Lung (tissue), 11 donors: ENCODE measurements at regions not wholly inside any gene's neighbourhood (a gene's known extent, or its start where the extent isn't known, plus 50 kb on each side); places are given as distances from the start of the nearest gene placed in this dataset.

ENCODE experiments used
- ATAC-seq: fragments of 200-7000 bp; cut with Tn5 transposase; one replicate; pipeline ENCODE4 v1.9.1; 2020; ENCODE audit warnings: moderate number of reproducible peaks; ENCODE audit not compliant: insufficient read depth, low FRiP score
- DNase-seq, 3 donors: peaks; one replicate each; pipeline ENCODE4 v3.0.0-alpha.2; 2013 to 2017
- H3K27ac ChIP-seq, 2 donors: one replicate each; pipeline ENCODE4 v1.5.1; 2013; ENCODE audit warnings: mild to moderate bottlenecking in 2 of 2, moderate library complexity in 2 of 2, control low read depth in 1 of 2, inconsistent platforms in 1 of 2, low read depth in 1 of 2, low read length in 1 of 2
- H3K27me3 ChIP-seq, 3 donors: one replicate each; pipeline ENCODE4 v1.5.1; 2013; ENCODE audit warnings: low read length in 2 of 3; ENCODE audit not compliant: control insufficient read depth in 3 of 3, insufficient read depth in 3 of 3
- H3K36me3 ChIP-seq, 4 donors: one replicate each; pipeline ENCODE4 v1.5.1; 2013; ENCODE audit warnings: low read length in 4 of 4, mild to moderate bottlenecking in 1 of 4, moderate library complexity in 1 of 4; ENCODE audit not compliant: control insufficient read depth in 4 of 4, insufficient read depth in 4 of 4
- H3K4me1 ChIP-seq, 5 donors: one replicate each; pipeline ENCODE4 v1.5.1; 2013; ENCODE audit warnings: low read length in 5 of 5, mild to moderate bottlenecking in 2 of 5, moderate library complexity in 1 of 5; ENCODE audit not compliant: control insufficient read depth in 5 of 5, insufficient read depth in 5 of 5
- H3K4me3 ChIP-seq: one replicate; pipeline ENCODE4 v1.5.1; 2013; ENCODE audit warnings: mild to moderate bottlenecking, control low read depth, moderate library complexity
- H3K9ac ChIP-seq, 2 donors: one replicate each; pipeline ENCODE4 v1.5.1; 2013; ENCODE audit warnings: low read length in 2 of 2, control low read depth in 1 of 2; ENCODE audit not compliant: insufficient read depth in 1 of 2
- H3K9me3 ChIP-seq, 4 donors: one replicate each; pipeline ENCODE4 v1.5.1; 2013; ENCODE audit warnings: low read length in 3 of 4, mild to moderate bottlenecking in 1 of 4, moderate library complexity in 1 of 4; ENCODE audit not compliant: control insufficient read depth in 4 of 4, insufficient read depth in 3 of 4
- CTCF ChIP-seq: IDR thresholded peaks from 2 replicates; pipeline ENCODE4 v1.5.1; 2012; ENCODE audit warnings: mild to moderate bottlenecking; ENCODE audit errors: control extremely low read depth, extremely low read depth
- WGBS, 2 donors: extraction: QIAGEN DNeasy Blood & Tissue Kit; methylation state at CpG; one replicate each; pipeline ENCODE4 v1.1.7; 2013; 5-methylcytosine and 5-hydroxymethylcytosine counted together
- donor health status: control.
- donor health status: control.
- donor health status: Bipolar disorder and iron deficiency.
- donor health status: healthy.
- donor health status: DM: yes; HTN: yes; CAD: no.

DNA sequence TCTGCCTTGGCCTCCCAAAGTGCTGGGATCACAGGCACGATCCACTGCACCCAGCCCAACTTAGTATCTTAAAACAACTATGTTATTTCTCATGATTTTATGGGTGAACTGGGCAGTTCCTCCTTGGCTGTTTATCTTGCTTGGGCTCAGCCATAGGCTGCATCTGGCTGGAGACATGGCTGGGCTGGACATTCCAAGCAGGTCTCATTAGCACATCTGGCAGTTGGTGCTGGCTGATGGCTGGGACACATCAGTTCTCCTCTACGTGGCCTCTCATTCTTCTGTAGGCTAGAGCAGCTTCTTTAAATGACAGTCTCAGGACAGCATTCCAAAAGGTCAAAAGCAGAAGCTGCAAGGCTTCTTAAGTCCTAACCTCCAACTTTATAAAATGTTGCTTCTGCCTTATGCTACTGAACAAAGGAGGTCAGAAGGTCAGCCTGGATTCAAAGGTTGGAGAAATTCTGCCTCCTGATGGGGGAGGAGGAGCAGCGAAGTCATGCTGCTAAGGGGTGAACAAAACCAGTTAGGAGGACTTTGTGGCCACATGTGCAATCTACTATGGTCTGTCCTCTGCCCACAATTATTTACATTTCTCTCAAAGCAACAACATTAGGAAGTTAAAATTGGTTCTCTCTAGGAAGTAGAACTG, 144.0 kb downstream of the AQP9 start:
- TF ChIP-seq CTCF = no peak
- no peak overlapping the region for H3K9ac ChIP-seq

GRCh38 chr15:58283302-58283701, 145.1 kb downstream of the AQP9 start:
- no peaks in the 10 kb centered on the region for H3K4me1 ChIP-seq
- H3K9me3 ChIP-seq = no peaks in the 10 kb centered on the region
- no peak for TF ChIP-seq CTCF
- H3K4me3 ChIP-seq = no peak overlapping the region
- H3K36me3 ChIP-seq = no peaks in the 10 kb centered on the region
- no peak for DNase-seq
- peaks cover 0 to 2% (median 0%) of the 10 kb centered on the region in 3 donors for H3K27me3 ChIP-seq
- H3K9ac ChIP-seq = no peak overlapping the region
- 95 to 97% methylated on average over 3 of the region's 3 CpGs for WGBS, 2 donors
- ATAC-seq = no peak
- no peak overlapping the region for H3K27ac ChIP-seq

More for the DNA sequence above, 144.0 kb downstream of the AQP9 start:
- 72 to 78% methylated on average over 3 of the region's 3 CpGs for WGBS, 2 donors
- Histone ChIP-seq H3K4me3 (no peak overlapping the region), H3K27me3 (peaks cover 0 to 2% (median 0%) of the 10 kb centered on the region in 3 donors), H3K4me1 (no peaks in the 10 kb centered on the region), H3K27ac (no peak overlapping the region), H3K36me3 (no peaks in the 10 kb centered on the region), H3K9me3 (no peaks in the 10 kb centered on the region)
- no peak for DNase-seq
- ATAC-seq = no peak

DNA sequence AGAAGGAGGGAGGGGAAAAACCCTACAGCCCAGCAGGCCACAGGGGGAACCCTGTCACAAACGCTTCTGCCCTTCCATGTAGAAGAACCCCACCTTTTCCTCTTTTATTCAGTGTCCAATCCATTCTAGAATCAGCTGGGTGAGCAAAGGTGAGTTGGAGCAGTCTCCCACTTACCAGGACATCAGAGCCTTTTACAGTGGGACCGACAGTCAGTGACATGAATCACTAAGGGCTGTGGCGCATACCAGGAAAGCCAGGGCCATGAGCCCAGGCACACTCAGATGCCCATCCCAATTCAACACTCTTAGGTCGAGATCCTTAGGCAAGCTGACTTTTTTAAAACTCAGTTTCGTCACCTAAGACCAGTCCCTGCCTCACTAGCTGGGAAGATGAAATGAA, 146.1 kb downstream of the AQP9 start:
- WGBS, 2 donors = 84 to 86% methylated on average over 5 of the region's 5 CpGs
- H3K27ac ChIP-seq = no peak overlapping the region
- no peak overlapping the region for H3K9ac ChIP-seq
- no peaks in the 10 kb centered on the region for H3K9me3 ChIP-seq
- ATAC-seq (peak; percentile 34), DNase-seq (no peak)
- H3K4me1 ChIP-seq = no peaks in the 10 kb centered on the region
- no peaks in the 10 kb centered on the region for H3K36me3 ChIP-seq
- TF ChIP-seq CTCF = no peak
- no peak overlapping the region for H3K4me3 ChIP-seq
- peaks cover 0 to 2% (median 0%) of the 10 kb centered on the region in 3 donors for H3K27me3 ChIP-seq
